ENCODE measurements at regions not wholly inside any gene's neighbourhood (a gene's known extent, or its start where the extent isn't known, plus 50 kb on each side); places are given as distances from the start of the nearest gene placed in this dataset.
A peak's percentile ranks its signal among the peaks of the same experiment; 100 is the strongest.

DNA sequence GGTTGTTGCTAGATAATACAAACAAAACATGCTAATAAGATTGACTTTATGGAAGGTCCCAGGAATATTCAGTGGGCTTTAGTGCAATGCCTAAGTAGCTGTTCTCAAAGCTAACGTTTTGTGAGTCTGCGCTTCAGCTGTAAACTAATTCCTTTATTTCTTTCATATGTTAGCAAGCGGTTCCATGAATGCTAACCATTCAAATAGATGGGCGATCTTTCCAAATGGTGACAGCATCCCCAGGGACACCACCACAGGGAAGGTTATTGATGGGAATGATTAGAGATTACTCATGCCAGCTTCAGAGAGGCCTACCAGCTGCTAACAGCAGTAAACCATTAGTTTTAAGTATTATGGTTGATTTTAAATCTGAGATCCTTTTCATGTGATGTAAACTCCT lies 405.7 kb upstream of the MCTP2 start:
- no peak for TF ChIP-seq GATA3 (IDR thresholded peaks at IDR 0.05; ENCODE audit: low read depth, low read length)
- no peak for TF ChIP-seq GATA2 (IDR thresholded peaks at IDR 0.05; ENCODE audit: low read depth, low read length)

DNA sequence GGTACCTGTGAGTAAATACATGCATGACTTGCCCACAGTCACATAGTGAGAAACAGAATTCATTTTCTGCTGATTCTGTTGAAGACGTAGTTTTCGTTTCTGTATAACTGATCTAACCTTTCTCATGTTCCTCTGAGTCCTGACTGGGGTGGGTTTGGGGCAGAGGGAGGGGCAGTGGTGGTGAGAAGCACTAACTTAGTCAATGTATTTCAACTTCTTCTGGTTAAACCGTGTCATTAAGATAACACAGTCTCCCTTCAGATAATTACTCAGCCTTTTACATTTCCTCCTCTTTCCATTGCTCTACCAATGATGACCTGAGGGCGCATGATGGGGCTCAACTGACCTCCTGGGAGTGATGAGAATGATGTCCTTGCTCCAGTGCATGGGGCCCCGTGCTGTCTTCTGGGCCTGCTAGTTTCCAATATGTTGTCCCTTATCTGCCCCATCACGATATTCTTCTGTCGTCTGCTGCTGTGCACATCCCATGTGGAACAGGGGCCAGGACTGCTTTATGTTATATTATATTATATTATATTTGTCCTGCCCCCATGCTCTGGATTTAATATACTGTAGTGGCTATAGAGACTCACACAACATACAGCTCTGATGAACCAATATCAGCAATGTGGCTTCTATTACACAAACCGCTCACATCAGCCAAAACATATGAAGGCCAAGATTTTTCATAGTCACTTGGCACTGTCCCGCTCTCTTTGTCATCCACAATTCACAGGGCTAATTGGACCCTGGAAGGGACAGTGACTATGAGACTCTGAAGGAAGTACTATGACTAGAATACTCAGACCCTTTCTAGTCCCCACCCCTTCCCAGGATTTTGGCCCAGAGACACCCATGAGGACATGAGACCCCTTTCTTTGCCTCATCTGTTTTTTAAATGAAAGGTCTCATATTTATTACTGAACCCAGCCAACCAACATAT lies 407.1 kb upstream of the MCTP2 start:
- TF ChIP-seq GATA2 (IDR thresholded peaks at IDR 0.05; ENCODE audit: low read depth, low read length) (peak; percentile 64), GATA3 (IDR thresholded peaks at IDR 0.05; ENCODE audit: low read depth, low read length) (0 out of 2 replicates have a peak, but pooled peaks have one; percentile 38)

DNA sequence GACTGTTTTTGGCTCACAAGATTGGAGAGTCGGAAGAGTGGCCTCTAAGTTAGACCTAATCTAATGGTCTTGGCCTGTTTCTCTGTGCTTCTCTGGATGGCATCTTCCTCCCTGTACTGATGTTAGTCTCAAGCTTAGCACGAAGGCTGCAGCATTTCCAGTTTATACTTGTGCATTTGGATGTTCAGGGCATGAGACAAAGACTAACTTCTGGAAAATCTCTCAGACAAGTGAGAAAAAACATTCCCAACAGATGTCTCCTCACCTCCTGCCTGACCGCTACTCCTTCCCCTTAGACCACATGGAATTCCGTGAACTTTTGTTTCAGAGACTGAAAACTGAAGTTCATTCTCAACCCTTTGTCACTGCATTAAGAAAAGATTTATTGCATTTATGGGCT lies 410.8 kb upstream of the MCTP2 start:
- TF ChIP-seq GATA3 (IDR thresholded peaks at IDR 0.05; ENCODE audit: low read depth, low read length) (no peak), GATA2 (IDR thresholded peaks at IDR 0.05; ENCODE audit: low read depth, low read length) (no peak)

DNA sequence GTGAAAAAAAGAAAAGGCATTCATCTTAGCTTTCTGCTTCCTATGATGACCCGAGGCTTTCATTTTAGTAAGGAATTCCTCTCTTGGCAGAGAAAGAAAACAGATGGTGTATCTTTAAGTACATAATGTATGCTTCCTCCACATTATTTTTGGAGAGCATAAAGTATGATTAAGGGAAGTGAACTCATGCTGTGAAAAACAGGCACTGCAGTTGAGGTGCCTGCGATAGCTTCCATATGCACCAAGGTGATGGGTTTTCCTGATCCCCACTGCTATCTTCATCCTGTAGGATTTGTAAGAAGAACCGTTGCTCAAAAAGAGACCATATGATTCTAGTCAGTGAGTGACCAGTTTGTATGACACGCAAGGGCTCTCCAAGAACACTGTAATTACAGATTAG lies 411.5 kb upstream of the MCTP2 start:
- TF ChIP-seq GATA3 (IDR thresholded peaks at IDR 0.05; ENCODE audit: low read depth, low read length) (no peak), GATA2 (IDR thresholded peaks at IDR 0.05; ENCODE audit: low read depth, low read length) (no peak)

DNA sequence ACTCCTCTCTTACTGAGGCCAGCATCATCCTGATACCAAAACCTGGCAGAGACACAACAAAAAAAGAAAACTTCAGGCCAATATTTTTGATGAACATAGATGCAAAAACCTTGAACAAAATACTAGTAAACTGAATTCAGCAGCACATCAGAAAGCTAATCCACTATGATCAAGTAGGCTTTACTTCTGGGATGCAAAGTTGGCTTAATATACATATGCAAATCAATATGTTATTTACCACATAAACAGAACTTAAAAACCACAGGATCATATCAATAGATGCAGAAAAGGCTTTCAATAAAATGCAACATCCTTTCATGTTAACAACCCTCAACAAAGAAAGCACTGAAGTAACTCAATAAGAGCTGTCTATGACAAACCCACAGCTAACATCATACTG lies 414.5 kb upstream of the MCTP2 start:
- TF ChIP-seq GATA3 (IDR thresholded peaks at IDR 0.05; ENCODE audit: low read depth, low read length): no peak
- no peak for TF ChIP-seq GATA2 (IDR thresholded peaks at IDR 0.05; ENCODE audit: low read depth, low read length)

DNA sequence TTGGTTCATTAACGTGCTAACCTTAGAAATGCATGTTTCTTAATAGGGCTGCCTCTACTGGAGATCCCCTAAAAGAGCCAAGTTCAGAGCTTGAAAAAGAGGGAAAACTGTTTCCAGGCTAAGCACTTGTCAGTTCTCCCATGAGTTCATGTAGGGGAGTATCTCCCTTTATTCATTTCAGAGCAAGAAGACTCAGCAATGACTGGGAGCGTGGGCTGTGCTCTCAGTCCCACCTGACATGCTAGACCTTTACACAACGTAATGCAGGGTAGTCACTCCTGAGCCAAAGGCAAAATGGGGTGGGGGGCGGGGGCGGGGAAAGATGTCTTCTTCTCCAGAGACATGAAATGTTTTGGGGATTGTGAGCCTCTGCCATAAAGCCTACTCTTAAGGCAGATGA lies 420.1 kb upstream of the MCTP2 start:
- TF ChIP-seq GATA2 (IDR thresholded peaks at IDR 0.05; ENCODE audit: low read depth, low read length) (no peak), GATA3 (IDR thresholded peaks at IDR 0.05; ENCODE audit: low read depth, low read length) (no peak)

DNA sequence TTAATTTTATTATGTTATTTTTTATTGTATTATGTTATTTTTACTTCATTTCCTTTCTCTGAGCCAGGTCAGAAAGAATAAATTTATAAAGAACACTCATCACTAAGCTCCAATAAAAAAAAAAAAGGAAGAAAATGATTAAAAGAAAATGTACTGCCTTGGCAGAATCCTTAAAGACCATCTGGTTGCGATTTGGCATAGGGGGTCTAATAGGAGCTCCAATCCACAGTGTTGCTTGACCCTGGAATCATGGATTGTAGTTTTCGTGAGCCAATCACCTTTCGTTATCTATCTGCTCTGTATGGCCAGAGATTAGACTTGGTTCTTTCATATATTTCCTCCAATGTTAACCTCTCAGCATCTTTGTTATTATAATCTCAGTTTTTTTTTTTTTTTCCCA lies 421.8 kb upstream of the MCTP2 start:
- no peak for TF ChIP-seq GATA2 (IDR thresholded peaks at IDR 0.05; ENCODE audit: low read depth, low read length)
- no peak for TF ChIP-seq GATA3 (IDR thresholded peaks at IDR 0.05; ENCODE audit: low read depth, low read length)

DNA sequence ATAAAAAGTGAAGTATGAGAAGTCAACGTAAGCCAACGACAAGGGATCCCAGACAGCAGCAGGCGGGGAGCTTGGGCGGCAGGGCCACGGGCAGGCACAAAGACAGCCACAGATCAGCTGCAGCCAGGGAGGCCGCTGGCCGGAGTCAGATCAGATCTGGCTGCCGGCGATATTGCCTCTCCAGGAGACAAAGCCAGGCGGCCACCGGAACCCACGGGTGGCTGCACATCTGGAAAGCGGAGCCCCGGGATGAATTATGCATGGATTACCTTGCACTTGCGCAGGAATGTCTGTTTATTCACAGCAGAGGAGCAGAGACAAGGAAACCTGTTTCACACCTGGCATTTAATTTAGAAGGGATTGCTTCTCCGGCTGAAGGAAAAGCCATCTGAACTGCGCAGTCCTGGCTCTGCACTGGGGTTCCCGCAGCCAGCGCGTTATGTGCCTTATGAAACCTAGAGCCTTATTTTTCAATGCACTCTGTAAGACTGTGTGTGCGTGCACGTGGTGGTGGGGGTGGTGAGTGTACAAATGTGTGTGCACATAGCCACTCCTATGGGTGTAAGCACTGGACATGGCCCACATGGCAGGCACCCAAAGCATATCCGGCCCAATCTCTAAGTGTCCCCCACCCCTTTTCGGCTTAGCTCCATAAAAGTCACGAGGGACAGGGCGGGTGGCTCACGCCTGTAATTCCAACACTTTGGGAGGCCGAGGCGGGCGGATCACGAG lies 427.8 kb upstream of the MCTP2 start:
- TF ChIP-seq GATA2 (IDR thresholded peaks at IDR 0.05; ENCODE audit: low read depth, low read length): peak; percentile 86
- no peak for TF ChIP-seq GATA3 (IDR thresholded peaks at IDR 0.05; ENCODE audit: low read depth, low read length)

DNA sequence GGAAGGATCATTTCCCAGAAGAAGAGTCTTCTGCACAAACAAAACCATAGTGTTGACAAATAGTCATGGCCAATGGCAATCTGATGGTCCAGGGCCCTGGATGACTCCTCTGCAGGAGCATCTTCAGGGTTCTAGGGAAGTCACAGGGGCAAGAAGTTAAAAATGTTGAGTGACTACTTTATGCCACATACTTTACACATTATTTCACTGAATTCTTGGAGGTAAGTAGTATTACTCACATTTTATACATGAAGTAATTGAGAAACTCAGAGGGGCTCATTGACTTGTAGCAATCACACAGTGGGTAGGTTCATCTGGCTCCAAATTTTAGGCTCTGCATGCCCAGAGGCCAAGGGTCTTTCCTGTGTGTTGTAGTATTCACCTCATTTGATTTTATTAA lies 430.2 kb upstream of the MCTP2 start:
- TF ChIP-seq GATA2 (IDR thresholded peaks at IDR 0.05; ENCODE audit: low read depth, low read length) (no peak), GATA3 (IDR thresholded peaks at IDR 0.05; ENCODE audit: low read depth, low read length) (no peak)

DNA sequence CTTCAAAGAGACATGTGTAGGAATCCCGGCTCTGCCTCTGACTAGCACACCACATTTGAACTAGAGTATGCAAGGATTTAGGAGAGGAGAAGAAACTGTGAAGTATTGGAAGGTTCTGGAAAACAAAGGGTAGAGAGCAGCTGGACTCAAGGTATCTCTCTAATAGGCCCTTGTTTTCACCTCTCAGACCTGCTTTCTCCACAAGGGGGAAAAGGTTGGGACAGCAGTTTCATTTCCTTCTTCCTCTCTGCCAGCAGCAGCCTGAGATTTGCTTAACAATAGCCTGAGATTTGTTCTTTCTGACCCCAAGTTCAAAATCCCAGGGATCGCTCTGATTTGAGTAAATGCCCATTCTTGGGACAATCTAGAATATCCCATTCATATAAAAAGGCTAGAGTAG lies 430.6 kb upstream of the MCTP2 start:
- TF ChIP-seq GATA2 (IDR thresholded peaks at IDR 0.05; ENCODE audit: low read depth, low read length) (no peak), GATA3 (IDR thresholded peaks at IDR 0.05; ENCODE audit: low read depth, low read length) (no peak)

DNA sequence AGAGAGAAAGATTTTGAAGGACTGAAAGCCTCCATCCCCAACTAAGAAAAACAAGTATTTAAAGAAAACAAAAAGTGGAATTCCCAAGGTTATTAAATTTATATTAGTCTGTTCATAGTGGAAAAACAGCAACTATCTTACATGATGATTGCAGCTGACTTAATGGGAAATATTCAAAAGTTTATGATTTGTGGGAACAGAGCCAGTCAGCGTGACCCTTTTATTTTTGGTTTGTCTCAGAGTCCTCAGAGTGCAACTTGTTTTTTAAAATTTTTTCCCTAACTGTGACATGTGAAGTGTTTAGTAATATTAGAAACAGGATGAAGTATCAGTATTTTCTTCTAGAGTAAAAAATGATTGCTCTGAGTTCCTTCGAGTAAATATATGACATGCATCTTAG lies 441.9 kb upstream of the MCTP2 start:
- no peak for TF ChIP-seq GATA2 (IDR thresholded peaks at IDR 0.05; ENCODE audit: low read depth, low read length)
- no peak for TF ChIP-seq GATA3 (IDR thresholded peaks at IDR 0.05; ENCODE audit: low read depth, low read length)

DNA sequence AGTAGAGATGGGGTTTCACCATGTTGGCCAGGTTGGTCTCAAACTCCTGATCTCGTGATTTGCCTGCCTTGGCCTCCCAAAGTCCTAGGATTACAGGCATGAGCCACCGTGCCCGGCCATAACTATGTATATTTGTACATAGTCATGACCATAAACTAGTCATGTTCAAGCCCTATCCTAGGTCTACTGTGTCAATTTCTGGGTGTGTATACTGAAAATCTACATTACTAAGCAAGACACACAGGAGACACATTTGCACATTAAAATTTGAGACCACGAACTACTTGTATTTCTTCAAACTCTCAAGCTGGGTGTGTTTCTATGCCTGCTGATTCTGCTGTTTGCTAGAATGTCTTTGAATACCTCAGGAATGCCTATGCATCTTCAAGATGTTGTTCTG lies 451.3 kb upstream of the MCTP2 start:
- TF ChIP-seq GATA2 (IDR thresholded peaks at IDR 0.05; ENCODE audit: low read depth, low read length) (no peak), GATA3 (IDR thresholded peaks at IDR 0.05; ENCODE audit: low read depth, low read length) (no peak)

DNA sequence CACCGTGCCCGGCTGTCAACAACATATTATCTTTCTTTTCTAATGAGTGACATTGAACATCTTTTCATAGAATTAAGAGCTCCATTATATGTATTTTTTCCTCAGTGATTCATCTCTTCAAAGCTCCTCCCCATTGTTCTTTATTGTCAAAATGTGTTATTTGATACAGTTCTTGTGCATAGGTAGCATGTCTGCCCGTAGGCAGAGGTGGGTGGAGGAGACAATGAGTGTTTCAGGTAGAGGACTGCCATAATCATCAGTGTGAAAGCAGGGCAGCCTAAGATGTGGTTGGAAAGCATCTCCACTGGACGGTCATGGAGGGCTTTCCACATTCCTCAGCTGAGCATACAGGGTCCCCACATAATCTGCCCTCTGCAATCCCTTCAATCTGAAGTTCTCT lies 452.0 kb upstream of the MCTP2 start:
- TF ChIP-seq GATA2 (IDR thresholded peaks at IDR 0.05; ENCODE audit: low read depth, low read length): no peak
- no peak for TF ChIP-seq GATA3 (IDR thresholded peaks at IDR 0.05; ENCODE audit: low read depth, low read length)

DNA sequence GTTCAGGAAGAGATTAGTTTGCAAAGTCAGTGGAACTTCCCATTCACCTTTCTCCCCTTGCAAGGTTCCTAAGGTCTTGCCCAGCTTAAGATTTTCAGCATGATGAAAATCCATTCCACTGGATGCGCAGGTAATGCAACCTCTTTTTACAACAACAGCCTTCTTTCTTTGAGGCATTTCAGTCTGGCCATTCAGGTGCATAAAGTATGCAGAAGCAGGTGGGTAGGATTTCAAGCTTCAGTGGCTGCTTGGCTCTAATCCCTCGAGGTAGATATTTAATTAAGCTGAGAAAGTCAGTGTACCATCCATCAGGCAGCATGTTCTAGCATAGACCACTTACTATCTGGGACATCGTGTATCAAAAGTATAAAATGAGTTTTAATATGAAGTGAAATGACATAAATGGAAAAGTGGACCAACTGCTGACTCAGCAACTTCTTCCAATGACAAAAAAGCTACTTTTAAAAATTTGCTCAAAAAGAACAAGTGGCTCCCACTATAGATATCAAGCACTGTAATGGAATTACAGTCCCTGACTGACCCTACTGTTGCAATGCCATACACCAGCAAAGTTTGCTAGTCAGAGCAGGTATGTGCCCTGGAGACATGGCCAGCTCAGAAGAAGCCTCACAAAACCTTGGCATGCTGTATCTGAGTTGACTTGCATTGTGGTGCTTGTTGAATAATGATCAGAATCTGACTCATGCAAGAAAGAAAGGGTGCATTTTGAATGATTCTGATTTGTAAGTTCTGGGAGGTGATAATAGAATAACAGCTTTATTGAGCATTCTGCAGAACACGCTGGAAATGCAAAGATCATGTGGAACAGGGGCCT lies 459.9 kb upstream of the MCTP2 start:
- no peak for TF ChIP-seq GATA2 (IDR thresholded peaks at IDR 0.05; ENCODE audit: low read depth, low read length)
- no peak for TF ChIP-seq GATA3 (IDR thresholded peaks at IDR 0.05; ENCODE audit: low read depth, low read length)

Data from SH-SY5Y (cell line).